Stimulated activated CD8-positive, alpha-beta memory T cell treated with anti-CD3 and anti-CD28 coated beads, Interleukin-12 subunit alpha, Interleukin-12 subunit beta, amount 100 ng/mL, for 4 hours (primary cell): ENCODE measurements at regions not wholly inside any gene's neighbourhood (a gene's known extent, or its start where the extent isn't known, plus 50 kb on each side); places are given as distances from the start of the nearest gene placed in this dataset.

ENCODE experiments used
- DNase-seq: peaks from one replicate; pipeline ENCODE4 v3.0.0-alpha.2; 2020; ENCODE audit warnings: low read depth

- no peak for DNase-seq
Observed at GRCh38 chr4:26071688-26072087, 157.7 kb downstream of the SMIM20 start.

GRCh38 chr4:26073886-26074560 is 160.0 kb downstream of the SMIM20 start:
- DNase-seq, result no peak

GRCh38 chr4:26074712-26075430 is 160.9 kb downstream of the SMIM20 start:
- no peak for DNase-seq

- no peak for DNase-seq
Observed at GRCh38 chr4:26075583-26075982, 161.6 kb downstream of the SMIM20 start.

- DNase-seq, result no peak
Observed at GRCh38 chr4:26076000-26076587, 162.1 kb downstream of the SMIM20 start.

- DNase-seq, result no peak
Observed at GRCh38 chr4:26076896-26077295, 162.9 kb downstream of the SMIM20 start.

GRCh38 chr4:26077756-26078155 is 163.7 kb downstream of the SMIM20 start:
- DNase-seq, result no peak

- no peak for DNase-seq
Observed at GRCh38 chr4:26080870-26081628, 167.0 kb downstream of the SMIM20 start.

GRCh38 chr4:26081795-26082498 is 167.9 kb downstream of the SMIM20 start:
- DNase-seq, result no peak

GRCh38 chr4:26082565-26082964 is 168.5 kb downstream of the SMIM20 start:
- DNase-seq, result no peak

- no peak for DNase-seq
Observed at GRCh38 chr4:26083987-26084386, 170.0 kb downstream of the SMIM20 start.

GRCh38 chr4:26084414-26084813 is 170.4 kb downstream of the SMIM20 start:
- DNase-seq, result no peak

GRCh38 chr4:26085551-26085950 is 171.5 kb downstream of the SMIM20 start:
- DNase-seq, result no peak

- no peak for DNase-seq
Observed at GRCh38 chr4:26086621-26087441, 172.8 kb downstream of the SMIM20 start.

GRCh38 chr4:26088433-26088928 is 174.5 kb downstream of the SMIM20 start:
- DNase-seq, result no peak

GRCh38 chr4:26093551-26093950 is 179.5 kb downstream of the SMIM20 start:
- no peak for DNase-seq

GRCh38 chr4:26094076-26094475 is 180.1 kb downstream of the SMIM20 start:
- DNase-seq, result no peak

- no peak for DNase-seq
Observed at GRCh38 chr4:26094911-26095310, 180.9 kb downstream of the SMIM20 start.

- no peak for DNase-seq
Observed at GRCh38 chr4:26099967-26100366, 185.9 kb downstream of the SMIM20 start.

- DNase-seq, result no peak
Observed at GRCh38 chr4:26101011-26101410, 187.0 kb downstream of the SMIM20 start.
